ENCODE measurements at regions not wholly inside any gene's neighbourhood (a gene's known extent, or its start where the extent isn't known, plus 50 kb on each side); places are given as distances from the start of the nearest gene placed in this dataset.

DNA sequence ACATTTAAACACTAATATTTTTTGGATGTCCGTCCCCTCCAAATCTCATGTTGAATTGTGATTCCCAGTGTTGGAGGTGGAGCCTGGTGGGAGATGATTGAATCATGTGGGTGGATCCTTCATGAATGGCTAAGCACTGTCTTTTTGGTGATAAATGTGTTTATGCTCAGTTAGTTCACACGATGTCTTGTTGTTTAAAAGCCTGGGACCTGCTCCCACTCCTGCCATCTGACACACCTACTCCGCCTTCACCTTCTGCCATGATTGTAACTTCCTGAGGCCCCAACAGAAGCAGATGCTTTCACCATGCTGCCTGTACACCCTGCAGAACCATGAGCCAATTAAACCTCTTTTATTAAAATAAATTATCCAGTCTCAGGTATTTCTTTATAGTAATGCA, 114.7 kb downstream of the TNFAIP3 start:
- ATAC-seq (no peak), DNase-seq (ENCODE audit: low spot score in 2 of 2) (no peak)
- Mint-ChIP-seq H3K9me3 (no peaks in the 10 kb centered on the region), H3K27ac (no peak overlapping the region), H3K36me3 (peaks cover 0 to 7% of the 10 kb centered on the region in 2 donors)

- Mint-ChIP-seq H3K9me3 (no peaks in the 10 kb centered on the region), H3K36me3 (peaks cover 6 to 12% of the 10 kb centered on the region in 2 donors), H3K27ac (no peak overlapping the region)
- ATAC-seq = no peak
- no peak for DNase-seq (ENCODE audit: low spot score in 2 of 2)
These were observed 115.5 kb downstream of the TNFAIP3 start for GRCh38 chr6:137982418-137983189.

DNA sequence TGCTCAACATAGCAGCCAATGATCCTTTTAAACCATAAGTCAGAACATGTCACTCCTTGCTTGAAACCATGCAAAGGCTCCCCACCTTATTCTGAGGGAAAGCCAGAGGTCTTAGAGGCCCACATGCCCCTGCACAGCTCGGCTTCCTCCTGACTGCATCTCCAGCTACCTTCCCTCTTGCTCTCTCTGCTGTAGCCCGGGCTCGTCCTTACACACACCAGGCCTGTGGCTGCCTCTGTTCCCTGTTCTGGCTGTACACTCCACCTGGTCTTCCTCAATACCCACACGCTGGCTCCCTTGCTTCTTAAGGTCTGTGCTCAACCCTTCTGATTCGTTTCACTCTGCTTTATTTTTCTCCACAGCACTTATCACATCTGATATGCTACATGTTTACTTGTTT, 116.2 kb downstream of the TNFAIP3 start:
- DNase-seq (ENCODE audit: low spot score in 2 of 2) = no peak
- Mint-ChIP-seq H3K36me3 (peaks cover 6 to 12% of the 10 kb centered on the region in 2 donors), H3K27ac (no peak overlapping the region), H3K9me3 (no peaks in the 10 kb centered on the region)
- no peak for ATAC-seq

- no peak for ATAC-seq
- DNase-seq (ENCODE audit: low spot score in 2 of 2) = no peak
- H3K9me3 Mint-ChIP-seq = peaks cover 0 to 6% of the 10 kb centered on the region in 2 donors
- H3K36me3 Mint-ChIP-seq = peaks cover 6 to 12% of the 10 kb centered on the region in 2 donors
- H3K27ac Mint-ChIP-seq = no peak overlapping the region
These were observed 117.6 kb downstream of the PERP start for GRCh38 chr6:137989664-137990063.

DNA sequence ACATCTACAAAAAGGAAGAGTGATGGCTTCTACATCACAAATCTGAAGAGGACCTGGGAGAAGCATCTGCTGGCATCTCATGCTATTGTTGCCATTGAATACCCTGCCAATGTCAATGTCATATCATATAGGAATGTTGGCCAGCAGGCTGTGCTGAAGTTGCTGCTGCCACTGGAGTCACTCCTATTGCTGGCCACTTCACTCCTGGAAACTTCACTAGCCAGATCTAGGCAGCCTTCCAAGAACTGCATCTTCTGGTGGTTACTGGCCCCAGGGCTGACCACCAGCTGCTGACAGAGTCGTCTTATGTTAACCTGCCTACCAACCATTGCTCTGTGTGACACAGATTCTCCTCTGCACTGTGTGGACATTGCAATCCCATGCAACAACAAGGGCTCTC, 111.8 kb downstream of the PERP start:
- Mint-ChIP-seq H3K36me3 (peaks cover 4% of the 10 kb centered on the region in 2 donors), H3K27ac (no peak overlapping the region), H3K9me3 (peaks cover 3 to 6% of the 10 kb centered on the region in 2 donors)
- ATAC-seq (no peak), DNase-seq (ENCODE audit: low spot score in 2 of 2) (no peak)

GRCh38 chr6:137998461-137999019, 108.7 kb downstream of the PERP start:
- ATAC-seq (no peak), DNase-seq (ENCODE audit: low spot score in 2 of 2) (no peak)
- Mint-ChIP-seq H3K9me3 (peaks cover 3 to 6% of the 10 kb centered on the region in 2 donors), H3K27ac (no peak overlapping the region), H3K36me3 (peaks cover 4% of the 10 kb centered on the region in 2 donors)

GRCh38 chr6:137999815-138000214, 107.4 kb downstream of the PERP start:
- peaks cover 4% of the 10 kb centered on the region in 2 donors for H3K36me3 Mint-ChIP-seq
- peaks cover 3 to 6% of the 10 kb centered on the region in 2 donors for H3K9me3 Mint-ChIP-seq
- ATAC-seq = peak in 1 of 2 donors; percentile 28
- no peak for DNase-seq (ENCODE audit: low spot score in 2 of 2)
- H3K27ac Mint-ChIP-seq = no peak overlapping the region

- Mint-ChIP-seq H3K9me3 (peaks cover 3 to 6% of the 10 kb centered on the region in 2 donors), H3K36me3 (peaks cover 4% of the 10 kb centered on the region in 2 donors), H3K27ac (no peak overlapping the region)
- DNase-seq (ENCODE audit: low spot score in 2 of 2) (no peak), ATAC-seq (no peak)
These were observed 106.3 kb downstream of the PERP start for GRCh38 chr6:138000941-138001340.

- DNase-seq (ENCODE audit: low spot score in 2 of 2) (peak in 1 of 2 donors; percentile 64), ATAC-seq (no peak)
- Mint-ChIP-seq H3K27ac (no peak overlapping the region), H3K9me3 (peaks cover under 1 to 2% of the 10 kb centered on the region in 2 donors), H3K36me3 (peaks cover under 1% of the 10 kb centered on the region in 2 donors)
These were observed 105.4 kb downstream of the PERP start for GRCh38 chr6:138001750-138002349.

DNA sequence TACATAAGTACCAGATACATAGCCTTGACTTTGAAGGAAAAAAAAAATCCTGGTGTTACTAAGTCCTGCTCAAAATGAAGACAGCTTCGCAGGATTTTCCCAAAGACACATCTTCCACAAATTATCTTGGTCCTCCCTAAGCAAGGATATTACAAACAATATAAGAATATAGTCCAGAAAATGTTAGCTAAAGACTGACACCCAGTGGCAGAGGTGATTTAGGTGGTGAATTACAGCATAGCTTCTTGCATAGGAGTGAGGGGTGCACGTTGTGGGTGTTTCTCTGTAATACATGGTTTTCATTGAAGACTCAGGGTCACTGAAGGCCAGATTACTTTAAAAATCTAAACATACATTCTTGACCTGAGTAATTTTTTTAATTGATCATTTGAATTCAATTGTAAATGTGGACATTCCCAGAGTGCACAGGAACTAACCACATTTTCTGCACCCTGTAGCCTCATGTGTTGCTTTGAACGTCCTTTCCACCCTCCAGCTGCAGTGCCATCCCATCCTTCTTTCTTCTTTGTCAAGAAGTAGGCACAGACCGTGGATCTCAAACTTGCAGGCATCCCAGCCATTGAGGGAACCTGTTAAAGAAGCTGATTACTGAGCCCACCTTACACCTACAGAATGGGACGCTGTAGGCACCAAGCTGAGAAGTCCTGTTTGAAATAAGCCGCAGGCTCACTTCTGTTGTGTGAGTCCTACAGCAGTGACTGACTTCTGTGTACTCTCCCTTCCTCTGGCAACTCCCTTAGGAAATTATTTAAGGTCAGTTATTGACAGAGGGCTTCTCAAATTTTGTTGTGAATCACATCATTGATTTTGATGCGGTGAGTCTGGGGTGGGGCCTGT, 102.6 kb downstream of the PERP start:
- ATAC-seq = peak; percentile 33 to 45
- DNase-seq (ENCODE audit: low spot score in 2 of 2) = peak in 1 of 2 donors; percentile 33
- H3K27ac Mint-ChIP-seq = no peak overlapping the region
- no peaks in the 10 kb centered on the region for H3K36me3 Mint-ChIP-seq
- H3K9me3 Mint-ChIP-seq = no peaks in the 10 kb centered on the region

DNA sequence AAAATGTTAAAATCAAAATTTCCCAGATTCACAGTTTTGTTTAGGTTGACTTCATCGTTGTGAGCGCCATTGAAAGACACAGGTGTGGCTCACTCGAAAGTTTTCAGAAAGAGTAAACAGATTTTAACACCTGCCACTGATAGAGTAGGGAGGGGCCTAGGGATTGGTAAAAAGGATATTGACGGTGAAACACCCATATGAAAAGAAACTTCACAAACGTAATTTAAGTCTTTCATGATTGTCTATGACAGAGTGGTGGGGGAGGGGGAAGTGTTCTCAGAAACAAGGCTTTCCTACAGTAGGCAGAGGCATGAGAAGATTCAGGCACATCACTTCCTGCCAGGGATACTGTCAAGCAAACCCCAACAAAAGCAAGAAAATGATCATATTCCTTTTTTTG, 101.4 kb downstream of the PERP start:
- Mint-ChIP-seq H3K36me3 (no peaks in the 10 kb centered on the region), H3K27ac (no peak overlapping the region), H3K9me3 (no peaks in the 10 kb centered on the region)
- DNase-seq (ENCODE audit: low spot score in 2 of 2) (peak in 1 of 2 donors; percentile 13), ATAC-seq (peak in 1 of 2 donors; percentile 77)

DNA sequence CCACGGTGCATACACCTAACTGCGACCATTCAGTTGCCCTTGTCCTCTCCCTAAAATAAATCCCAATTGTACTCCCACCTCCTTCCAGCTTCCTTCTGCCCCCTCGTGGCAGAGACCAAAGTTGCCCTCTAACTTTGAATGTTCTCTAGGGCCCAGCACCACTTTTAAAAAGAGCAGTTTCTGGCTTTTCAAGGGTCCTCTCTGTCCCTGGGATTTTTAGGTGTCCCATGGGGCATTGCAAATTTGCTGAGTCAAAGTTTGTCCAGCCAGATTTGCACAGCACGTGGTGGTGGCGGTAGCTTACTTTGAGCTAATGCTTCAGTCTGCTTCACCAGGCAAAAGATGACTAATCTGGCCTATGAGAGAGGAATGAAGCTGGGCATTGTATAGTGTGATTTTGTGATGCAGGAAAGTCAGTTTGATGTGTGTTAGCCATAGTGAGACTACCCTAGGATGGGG, 100.2 kb downstream of the PERP start:
- peak; percentile 39 to 63 for ATAC-seq
- H3K27ac Mint-ChIP-seq = no peak overlapping the region
- peak in 1 of 2 donors; percentile 22 for DNase-seq (ENCODE audit: low spot score in 2 of 2)
- no peaks in the 10 kb centered on the region for H3K36me3 Mint-ChIP-seq
- no peaks in the 10 kb centered on the region for H3K9me3 Mint-ChIP-seq

GRCh38 chr6:138008791-138009190, 98.4 kb downstream of the PERP start:
- ATAC-seq (no peak), DNase-seq (ENCODE audit: low spot score in 2 of 2) (no peak)
- H3K27ac Mint-ChIP-seq = no peak overlapping the region
- no peaks in the 10 kb centered on the region for H3K36me3 Mint-ChIP-seq
- no peaks in the 10 kb centered on the region for H3K9me3 Mint-ChIP-seq

- no peak for ATAC-seq
- DNase-seq (ENCODE audit: low spot score in 2 of 2) = no peak
- no peaks in the 10 kb centered on the region for H3K9me3 Mint-ChIP-seq
- no peak overlapping the region for H3K27ac Mint-ChIP-seq
- no peaks in the 10 kb centered on the region for H3K36me3 Mint-ChIP-seq
These were observed 95.8 kb downstream of the PERP start for GRCh38 chr6:138011413-138011812.

DNA sequence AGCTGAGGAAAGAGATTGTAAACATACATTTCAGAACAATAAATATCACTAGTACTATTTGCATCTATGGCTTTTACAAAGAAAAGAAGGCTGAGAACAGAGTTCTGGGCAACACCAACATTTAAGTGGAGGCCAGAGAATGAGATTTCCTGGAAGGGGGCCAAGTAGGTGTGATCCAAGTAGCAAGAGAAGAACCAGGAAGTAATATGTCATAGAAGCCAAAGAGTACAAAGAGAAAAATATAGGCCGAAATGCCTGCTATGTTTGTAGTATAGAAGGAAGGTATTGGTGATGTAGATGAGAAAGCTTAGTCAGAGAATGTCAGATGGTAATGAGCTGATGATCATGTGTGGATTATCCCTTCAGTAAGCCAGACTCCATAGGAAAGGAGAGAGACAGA, 94.5 kb downstream of the PERP start:
- ATAC-seq = no peak
- no peak for DNase-seq (ENCODE audit: low spot score in 2 of 2)
- Mint-ChIP-seq H3K9me3 (no peaks in the 10 kb centered on the region), H3K27ac (no peak overlapping the region), H3K36me3 (no peaks in the 10 kb centered on the region)

GRCh38 chr6:138013959-138014358, 93.3 kb downstream of the PERP start:
- Mint-ChIP-seq H3K9me3 (no peaks in the 10 kb centered on the region), H3K36me3 (no peaks in the 10 kb centered on the region), H3K27ac (no peak overlapping the region)
- no peak for ATAC-seq
- DNase-seq (ENCODE audit: low spot score in 2 of 2) = no peak

Measured in activated naive CD4-positive, alpha-beta T cell treated with anti-CD3 and anti-CD28 coated beads, Interleukin-2, amount 50 U/mL, for 72 hours (primary cell).